Thoracic aorta (tissue), 2 donors: ENCODE measurements at regions not wholly inside any gene's neighbourhood (a gene's known extent, or its start where the extent isn't known, plus 50 kb on each side); places are given as distances from the start of the nearest gene placed in this dataset.

ENCODE experiments used
- ATAC-seq: fragments of 150-250 bp; one replicate; pipeline ENCODE4 v1.8.0; 2017; ENCODE audit warnings: low read depth; ENCODE audit not compliant: insufficient number of reproducible peaks, low FRiP score
- DNase-seq: peaks from one replicate; pipeline ENCODE4 v3.0.0-alpha.2; 2020; ENCODE audit warnings: low spot score
- H3K27ac ChIP-seq, 2 donors: fragments of 200-600 bp; sonication (generic); 1 replicate in 1 of 2; 2 replicates in 1 of 2; pipeline ENCODE4 v1.5.1; 2016; ENCODE audit warnings: mild to moderate bottlenecking in 2 of 2, moderate library complexity in 2 of 2
- H3K27me3 ChIP-seq: fragments of 200-600 bp; sonication (generic); replicated peaks from 2 replicates; pipeline ENCODE4 v1.6.0; 2016; ENCODE audit warnings: mild to moderate bottlenecking; ENCODE audit not compliant: insufficient read depth
- H3K36me3 ChIP-seq: fragments of 200-600 bp; sonication (generic); one replicate; pipeline ENCODE4 v1.5.1; 2016
- H3K4me1 ChIP-seq, 2 donors: fragments of 200-600 bp; sonication (generic); 1 replicate in 1 of 2; 2 replicates in 1 of 2; pipeline versions ENCODE4 v1.5.1 to v1.6.0; 2016; ENCODE audit warnings: low read depth in 2 of 2, mild to moderate bottlenecking in 1 of 2; ENCODE audit not compliant: control insufficient read depth in 1 of 2
- H3K4me3 ChIP-seq: fragments of 200-600 bp; sonication (generic); 2 replicates; pipeline ENCODE4 v1.5.1; 2016; ENCODE audit warnings: mild to moderate bottlenecking
- H3K9me3 ChIP-seq: fragments of 200-600 bp; sonication (generic); 2 replicates; pipeline ENCODE4 v1.5.1; 2016
- CTCF ChIP-seq: fragments of 200-600 bp; sonication (generic); IDR thresholded peaks from one replicate; pipeline ENCODE4 v1.5.1; 2019; ENCODE audit warnings: antibody characterized with exemption

- no peaks in the 10 kb centered on the region for H3K9me3 ChIP-seq
- TF ChIP-seq CTCF = no peak
- H3K27ac ChIP-seq = no peak overlapping the region
These were observed 179.9 kb upstream of the NPVF start for GRCh38 chr7:25408012-25408687.

GRCh38 chr7:25408876-25409275 lies 180.6 kb upstream of the NPVF start:
- Histone ChIP-seq H3K36me3 (no peaks in the 10 kb centered on the region), H3K9me3 (no peaks in the 10 kb centered on the region), H3K27ac (no peak overlapping the region), H3K27me3 (no peaks in the 10 kb centered on the region), H3K4me3 (no peak overlapping the region), H3K4me1 (no peaks in the 10 kb centered on the region)
- no peak for TF ChIP-seq CTCF
- no peak for ATAC-seq
- DNase-seq = no peak

More at GRCh38 chr7:25408012-25408687, 179.9 kb upstream of the NPVF start:
- Histone ChIP-seq H3K36me3 (no peaks in the 10 kb centered on the region), H3K27me3 (no peaks in the 10 kb centered on the region), H3K4me3 (no peak overlapping the region), H3K4me1 (no peaks in the 10 kb centered on the region)
- no peak for DNase-seq
- no peak for ATAC-seq

- TF ChIP-seq CTCF = no peak
- ATAC-seq (no peak), DNase-seq (no peak)
- Histone ChIP-seq H3K27me3 (no peaks in the 10 kb centered on the region), H3K4me1 (no peaks in the 10 kb centered on the region), H3K9me3 (no peaks in the 10 kb centered on the region), H3K4me3 (no peak overlapping the region), H3K27ac (no peak overlapping the region), H3K36me3 (no peaks in the 10 kb centered on the region)
These were observed 181.8 kb upstream of the NPVF start for GRCh38 chr7:25409897-25410636.

- ATAC-seq (no peak), DNase-seq (no peak)
- no peak for TF ChIP-seq CTCF
- H3K4me3 ChIP-seq = no peak overlapping the region
- no peaks in the 10 kb centered on the region for H3K27me3 ChIP-seq
- no peak overlapping the region for H3K27ac ChIP-seq
- H3K4me1 ChIP-seq = peaks cover 0 to 13% of the 10 kb centered on the region in 2 donors
- H3K9me3 ChIP-seq = no peaks in the 10 kb centered on the region
- H3K36me3 ChIP-seq = no peaks in the 10 kb centered on the region
These were observed 192.5 kb upstream of the NPVF start for GRCh38 chr7:25420771-25421170.

GRCh38 chr7:25424113-25424512 lies 195.8 kb upstream of the NPVF start:
- no peaks in the 10 kb centered on the region for H3K9me3 ChIP-seq

More at GRCh38 chr7:25424113-25424512, 195.8 kb upstream of the NPVF start:
- H3K4me3 ChIP-seq = no peak overlapping the region
- TF ChIP-seq CTCF = no peak
- H3K4me1 ChIP-seq = peaks cover 0 to 15% of the 10 kb centered on the region in 2 donors
- H3K36me3 ChIP-seq = no peaks in the 10 kb centered on the region
- no peaks in the 10 kb centered on the region for H3K27me3 ChIP-seq
- ATAC-seq (no peak), DNase-seq (no peak)
- no peak overlapping the region for H3K27ac ChIP-seq
